Suprapubic skin (tissue), 4 donors: ENCODE measurements at regions not wholly inside any gene's neighbourhood (a gene's known extent, or its start where the extent isn't known, plus 50 kb on each side); places are given as distances from the start of the nearest gene placed in this dataset.

Experiments
- DNase-seq, 2 donors: peaks; one replicate each; pipeline ENCODE4 v3.0.0-alpha.2; 2019; ENCODE audit warnings: low spot score in 2 of 2
- H3K27ac ChIP-seq: fragments of 200-600 bp; sonication (generic); one replicate; pipeline ENCODE4 v1.5.1; 2019
- H3K27me3 ChIP-seq: fragments of 200-600 bp; sonication (generic); one replicate; pipeline ENCODE4 v1.5.1; 2019
- H3K36me3 ChIP-seq: fragments of 200-600 bp; sonication (generic); one replicate; pipeline ENCODE4 v1.5.1; 2019
- H3K4me1 ChIP-seq: fragments of 200-600 bp; sonication (generic); one replicate; pipeline ENCODE4 v1.5.1; 2019
- H3K4me3 ChIP-seq: fragments of 200-600 bp; sonication (generic); one replicate; pipeline ENCODE4 v1.5.1; 2019; ENCODE audit warnings: mild to moderate bottlenecking
- H3K9me3 ChIP-seq: fragments of 200-600 bp; sonication (generic); one replicate; pipeline ENCODE4 v1.5.1; 2019
- CTCF ChIP-seq, 2 donors: fragments of 200-600 bp in 1 of 2; fragments of 450-650 bp in 1 of 2; sonication (generic) in 1 of 2; IDR thresholded peaks; one replicate each; pipeline ENCODE4 v1.5.1; 2016 to 2019; ENCODE audit warnings: antibody characterized with exemption in 2 of 2, mild to moderate bottlenecking in 1 of 2, moderate library complexity in 1 of 2
- EP300 ChIP-seq: sonication (generic); formaldehyde crosslinking; IDR thresholded peaks from one replicate; pipeline ENCODE4 v1.6.1; 2017; ENCODE audit warnings: antibody characterized with exemption
- POLR2A ChIP-seq, 2 donors: fragments of 450-650 bp; IDR thresholded peaks; one replicate each; pipeline ENCODE4 v1.6.1; 2017; ENCODE audit warnings: antibody characterized with exemption in 2 of 2, mild to moderate bottlenecking in 2 of 2, moderate library complexity in 2 of 2
- POLR2AphosphoS5 ChIP-seq, 3 donors: sonication (generic); formaldehyde crosslinking; IDR thresholded peaks; one replicate each; pipeline ENCODE4 v1.6.1; 2017; ENCODE audit warnings: antibody characterized with exemption in 3 of 3
- WGBS: methylation state at CpG from one replicate; pipeline ENCODE4 v1.1.5; 2018; 5-methylcytosine and 5-hydroxymethylcytosine counted together

- TF ChIP-seq POLR2AphosphoS5 (IDR thresholded peaks at IDR 0.05) = no peak
- TF ChIP-seq EP300 = no peak
- no peaks in the 10 kb centered on the region for H3K4me1 ChIP-seq
- H3K4me3 ChIP-seq = no peak overlapping the region
- no peak overlapping the region for H3K27ac ChIP-seq
- 93% methylated on average over 5 of the region's 5 CpGs for WGBS
- no peaks in the 10 kb centered on the region for H3K27me3 ChIP-seq
- no peak for DNase-seq
- H3K9me3 ChIP-seq = peaks cover 14% of the 10 kb centered on the region
- H3K36me3 ChIP-seq = no peaks in the 10 kb centered on the region
Measured at GRCh38 chr2:111636905-111637304, 247.1 kb downstream of the ANAPC1 start.

- Histone ChIP-seq H3K9me3 (peaks cover 14% of the 10 kb centered on the region), H3K36me3 (no peaks in the 10 kb centered on the region), H3K4me1 (no peaks in the 10 kb centered on the region), H3K4me3 (no peak overlapping the region), H3K27ac (no peak overlapping the region), H3K27me3 (no peaks in the 10 kb centered on the region)
- no peak for DNase-seq
- TF ChIP-seq CTCF (IDR thresholded peaks at IDR 0.05) = no peak
- 89% methylated on average over 4 of the region's 4 CpGs for WGBS
Measured at GRCh38 chr2:111638274-111638877, 245.6 kb downstream of the ANAPC1 start.

GRCh38 chr2:111640480-111640879, 243.5 kb downstream of the ANAPC1 start:
- H3K27me3 ChIP-seq = no peaks in the 10 kb centered on the region

GRCh38 chr2:111642586-111643327, 241.2 kb downstream of the ANAPC1 start:
- Histone ChIP-seq H3K4me3 (no peak overlapping the region), H3K36me3 (no peaks in the 10 kb centered on the region), H3K27me3 (no peaks in the 10 kb centered on the region), H3K27ac (no peak overlapping the region), H3K9me3 (peaks cover 21% of the 10 kb centered on the region), H3K4me1 (no peaks in the 10 kb centered on the region)
- DNase-seq = no peak
- no peak for TF ChIP-seq CTCF (IDR thresholded peaks at IDR 0.05)
- no peak for TF ChIP-seq POLR2A (IDR thresholded peaks at IDR 0.05)
- no peak for TF ChIP-seq EP300
- no peak for TF ChIP-seq POLR2AphosphoS5 (IDR thresholded peaks at IDR 0.05)
- WGBS = 83% methylated on average over 2 of the region's 2 CpGs

More at GRCh38 chr2:111640480-111640879, 243.5 kb downstream of the ANAPC1 start:
- no peak for TF ChIP-seq EP300
- no peak for TF ChIP-seq POLR2A (IDR thresholded peaks at IDR 0.05)
- no peak for TF ChIP-seq CTCF (IDR thresholded peaks at IDR 0.05)
- TF ChIP-seq POLR2AphosphoS5 (IDR thresholded peaks at IDR 0.05) = peak in 1 of 3 donors; percentile 48
- 68% methylated on average over 2 of the region's 2 CpGs for WGBS
- H3K9me3 ChIP-seq = peaks cover 14% of the 10 kb centered on the region
- no peak overlapping the region for H3K4me3 ChIP-seq
- peak overlapping the region; percentile 50 for H3K27ac ChIP-seq
- DNase-seq = no peak
- no peaks in the 10 kb centered on the region for H3K4me1 ChIP-seq
- H3K36me3 ChIP-seq = no peaks in the 10 kb centered on the region

GRCh38 chr2:111643759-111644158, 240.2 kb downstream of the ANAPC1 start:
- no peak overlapping the region for H3K4me3 ChIP-seq
- no peaks in the 10 kb centered on the region for H3K27me3 ChIP-seq
- WGBS = 96% methylated on average over 1 of the region's 1 CpG
- peaks cover 11% of the 10 kb centered on the region for H3K9me3 ChIP-seq
- H3K36me3 ChIP-seq = no peaks in the 10 kb centered on the region
- TF ChIP-seq CTCF (IDR thresholded peaks at IDR 0.05) = no peak
- no peak for TF ChIP-seq POLR2A (IDR thresholded peaks at IDR 0.05)
- DNase-seq = no peak
- no peaks in the 10 kb centered on the region for H3K4me1 ChIP-seq
- H3K27ac ChIP-seq = no peak overlapping the region
